Nephron (organoid): ENCODE measurements at regions not wholly inside any gene's neighbourhood (a gene's known extent, or its start where the extent isn't known, plus 50 kb on each side); places are given as distances from the start of the nearest gene placed in this dataset.

Experiments used
- H3K27ac Mint-ChIP-seq, 3 experiments: 2 replicates each; pipeline ENCODE4 v1.8.0; 2020; ENCODE audit warnings: mixed read lengths in 3 of 3, mild to moderate bottlenecking in 2 of 3, moderate library complexity in 1 of 3
- H3K27me3 Mint-ChIP-seq: 2 replicates; pipeline ENCODE4 v1.8.0; 2021; ENCODE audit warnings: low read depth, mild to moderate bottlenecking, moderate library complexity, mixed read lengths
- H3K36me3 Mint-ChIP-seq: 2 replicates; pipeline ENCODE4 v1.8.0; 2020; ENCODE audit warnings: low read depth, mixed read lengths
- H3K4me1 Mint-ChIP-seq: 2 replicates; pipeline ENCODE4 v1.8.0; 2020; ENCODE audit warnings: mixed read lengths
- H3K4me3 Mint-ChIP-seq, 3 experiments: 2 replicates each; pipeline ENCODE4 v1.8.0; 2020; ENCODE audit warnings: mild to moderate bottlenecking in 3 of 3, mixed read lengths in 3 of 3, moderate library complexity in 2 of 3
- H3K9me3 Mint-ChIP-seq: 2 replicates; pipeline ENCODE4 v1.8.0; 2020; ENCODE audit warnings: mixed read lengths
- TF ChIP-seq, protein P1 (sequence below), 3 experiments: fragments of 200-600 bp; sonication (generic); IDR thresholded peaks; one replicate each; pipeline ENCODE4 v1.5.0; 2021; ENCODE audit warnings: antibody characterized with exemption in 3 of 3; ENCODE audit not compliant: unreplicated experiment in 3 of 3

GRCh38 chr2:52368141-52368540 lies 1336.2 kb upstream of the NRXN1 start:
- Mint-ChIP-seq H3K9me3 (peaks cover 7% of the 10 kb centered on the region), H3K27ac (no peak overlapping the region), H3K27me3 (no peaks in the 10 kb centered on the region), H3K4me1 (no peaks in the 10 kb centered on the region), H3K4me3 (no peak overlapping the region), H3K36me3 (no peaks in the 10 kb centered on the region)
- TF ChIP-seq, protein P1, sequence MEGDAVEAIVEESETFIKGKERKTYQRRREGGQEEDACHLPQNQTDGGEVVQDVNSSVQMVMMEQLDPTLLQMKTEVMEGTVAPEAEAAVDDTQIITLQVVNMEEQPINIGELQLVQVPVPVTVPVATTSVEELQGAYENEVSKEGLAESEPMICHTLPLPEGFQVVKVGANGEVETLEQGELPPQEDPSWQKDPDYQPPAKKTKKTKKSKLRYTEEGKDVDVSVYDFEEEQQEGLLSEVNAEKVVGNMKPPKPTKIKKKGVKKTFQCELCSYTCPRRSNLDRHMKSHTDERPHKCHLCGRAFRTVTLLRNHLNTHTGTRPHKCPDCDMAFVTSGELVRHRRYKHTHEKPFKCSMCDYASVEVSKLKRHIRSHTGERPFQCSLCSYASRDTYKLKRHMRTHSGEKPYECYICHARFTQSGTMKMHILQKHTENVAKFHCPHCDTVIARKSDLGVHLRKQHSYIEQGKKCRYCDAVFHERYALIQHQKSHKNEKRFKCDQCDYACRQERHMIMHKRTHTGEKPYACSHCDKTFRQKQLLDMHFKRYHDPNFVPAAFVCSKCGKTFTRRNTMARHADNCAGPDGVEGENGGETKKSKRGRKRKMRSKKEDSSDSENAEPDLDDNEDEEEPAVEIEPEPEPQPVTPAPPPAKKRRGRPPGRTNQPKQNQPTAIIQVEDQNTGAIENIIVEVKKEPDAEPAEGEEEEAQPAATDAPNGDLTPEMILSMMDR (IDR thresholded peaks at IDR 0.05; ENCODE audit: unreplicated experiment in 3 of 3), result no peak

GRCh38 chr2:52365946-52366345 lies 1334.0 kb upstream of the NRXN1 start:
- Mint-ChIP-seq H3K36me3 (no peaks in the 10 kb centered on the region), H3K4me1 (no peaks in the 10 kb centered on the region), H3K27ac (no peak overlapping the region), H3K27me3 (no peaks in the 10 kb centered on the region), H3K4me3 (no peak overlapping the region), H3K9me3 (peaks cover 7% of the 10 kb centered on the region)
- TF ChIP-seq, protein P1 (IDR thresholded peaks at IDR 0.05; ENCODE audit: unreplicated experiment in 3 of 3), result no peak

DNA sequence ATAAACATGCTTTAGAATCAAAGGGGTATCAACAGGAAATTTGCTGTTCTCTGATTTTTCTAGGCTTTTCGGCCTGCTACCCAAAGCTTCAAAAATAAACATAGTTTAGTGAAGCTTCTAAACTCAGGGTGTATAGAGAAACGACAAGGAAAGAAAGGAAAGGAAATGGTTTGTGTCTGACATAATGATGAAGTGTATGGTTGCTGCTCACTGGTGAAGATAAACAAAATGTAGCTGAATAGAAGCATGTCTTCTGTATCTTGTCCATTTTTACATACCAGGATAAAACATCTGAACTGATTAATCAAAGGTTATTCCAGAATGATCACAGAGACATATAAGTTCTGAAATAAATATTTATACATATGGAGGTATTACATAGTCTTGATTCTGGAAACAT lies 1324.6 kb upstream of the NRXN1 start:
- Mint-ChIP-seq H3K27me3 (no peaks in the 10 kb centered on the region), H3K27ac (peak overlapping the region in 1 of 3 experiments; percentile 7), H3K4me1 (peaks cover 6% of the 10 kb centered on the region), H3K4me3 (no peak overlapping the region), H3K36me3 (no peaks in the 10 kb centered on the region), H3K9me3 (no peaks in the 10 kb centered on the region)
- TF ChIP-seq, protein P1 (IDR thresholded peaks at IDR 0.05; ENCODE audit: unreplicated experiment in 3 of 3), result no peak

GRCh38 chr2:52347292-52347691 lies 1315.4 kb upstream of the NRXN1 start:
- TF ChIP-seq, protein P1 (IDR thresholded peaks at IDR 0.05; ENCODE audit: unreplicated experiment in 3 of 3), result no peak
- no peak overlapping the region for H3K4me3 Mint-ChIP-seq
- no peaks in the 10 kb centered on the region for H3K36me3 Mint-ChIP-seq
- no peaks in the 10 kb centered on the region for H3K27me3 Mint-ChIP-seq
- peaks cover 10% of the 10 kb centered on the region for H3K4me1 Mint-ChIP-seq
- H3K27ac Mint-ChIP-seq, result no peak overlapping the region
- no peaks in the 10 kb centered on the region for H3K9me3 Mint-ChIP-seq

DNA sequence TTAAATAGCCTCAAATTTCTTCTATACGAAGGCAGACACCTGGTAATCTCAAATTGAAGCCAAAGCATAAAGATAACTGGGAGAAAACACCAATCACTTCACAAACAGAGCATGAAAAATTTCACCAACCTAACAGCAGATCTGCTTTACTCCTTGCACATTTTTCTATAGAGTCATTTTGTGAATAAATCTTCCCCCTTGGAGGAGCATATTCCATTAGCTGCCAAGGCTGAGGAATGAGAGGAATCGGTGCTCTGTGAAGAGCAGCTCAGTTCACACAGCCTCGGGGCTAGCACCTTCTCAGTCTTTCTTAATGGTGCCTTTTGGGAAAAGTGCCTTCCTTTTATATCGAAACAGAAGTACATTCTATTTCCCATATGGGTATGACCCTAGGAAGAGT lies 1313.7 kb upstream of the NRXN1 start:
- Mint-ChIP-seq H3K36me3 (no peaks in the 10 kb centered on the region), H3K27ac (peak overlapping the region in 2 of 3 experiments; percentile 30 to 38), H3K4me3 (peak overlapping the region in 1 of 3 experiments; percentile 41), H3K4me1 (peaks cover 10% of the 10 kb centered on the region), H3K27me3 (no peaks in the 10 kb centered on the region), H3K9me3 (no peaks in the 10 kb centered on the region)
- TF ChIP-seq, protein P1 (IDR thresholded peaks at IDR 0.05; ENCODE audit: unreplicated experiment in 3 of 3), result no peak

DNA sequence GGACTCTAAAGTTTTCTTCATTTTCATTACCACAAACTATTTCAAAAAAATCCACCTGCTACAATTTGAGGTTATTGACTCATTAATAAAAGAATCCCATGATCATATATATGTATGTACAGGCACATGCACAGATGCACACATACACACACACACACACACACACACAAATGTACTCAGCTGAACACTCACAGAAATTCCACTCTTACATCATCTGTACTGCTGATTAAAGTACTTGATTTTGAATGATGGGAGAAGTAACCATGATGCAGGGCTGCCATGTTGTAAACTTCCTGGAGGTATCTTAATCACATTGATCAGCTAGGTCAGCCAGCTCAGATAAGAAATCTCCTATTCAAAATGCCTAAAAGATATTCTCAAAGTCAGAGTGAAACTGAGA lies 1313.2 kb upstream of the NRXN1 start:
- Mint-ChIP-seq H3K9me3 (no peaks in the 10 kb centered on the region), H3K27me3 (no peaks in the 10 kb centered on the region), H3K4me3 (no peak overlapping the region), H3K27ac (peak overlapping the region in 1 of 3 experiments; percentile 30), H3K36me3 (no peaks in the 10 kb centered on the region), H3K4me1 (peaks cover 12% of the 10 kb centered on the region)
- TF ChIP-seq, protein P1 (IDR thresholded peaks at IDR 0.05; ENCODE audit: unreplicated experiment in 3 of 3), result no peak
